Dermis microvascular lymphatic vessel endothelial cell (primary cell): ENCODE measurements at regions not wholly inside any gene's neighbourhood (a gene's known extent, or its start where the extent isn't known, plus 50 kb on each side); places are given as distances from the start of the nearest gene placed in this dataset.

Experiments used
- DNase-seq, 2 donors: peaks; one replicate each; pipeline versions ENCODE4 v3.0.0 to v3.0.0-alpha.2; 2010; ENCODE audit warnings: low read depth in 2 of 2

DNA sequence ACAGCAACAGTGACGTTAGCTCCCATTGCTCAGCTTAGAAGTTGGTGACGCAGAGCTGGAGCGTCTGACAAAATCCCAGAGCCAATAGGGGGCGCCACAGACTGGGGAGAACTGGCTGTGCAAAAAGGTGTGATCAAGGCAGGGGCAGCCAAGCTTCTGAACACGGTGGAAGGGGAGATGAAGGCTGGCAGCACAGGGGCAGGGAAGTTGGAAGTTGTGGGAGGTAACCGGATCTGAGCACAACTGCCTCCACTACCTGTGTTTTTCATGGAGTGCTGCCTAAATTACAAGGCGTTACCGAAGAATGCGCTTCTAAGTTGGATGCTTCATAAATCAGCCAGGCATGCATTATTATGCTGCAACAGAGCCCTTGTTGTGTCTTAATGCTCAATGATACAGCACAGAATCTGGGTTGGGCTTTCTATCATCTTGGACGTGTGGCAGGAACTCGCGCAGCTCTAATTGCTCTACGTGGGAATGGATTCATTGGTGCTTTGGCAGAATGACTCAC is 370.0 kb downstream of the SLC4A3 start:
- no peak for DNase-seq

DNA sequence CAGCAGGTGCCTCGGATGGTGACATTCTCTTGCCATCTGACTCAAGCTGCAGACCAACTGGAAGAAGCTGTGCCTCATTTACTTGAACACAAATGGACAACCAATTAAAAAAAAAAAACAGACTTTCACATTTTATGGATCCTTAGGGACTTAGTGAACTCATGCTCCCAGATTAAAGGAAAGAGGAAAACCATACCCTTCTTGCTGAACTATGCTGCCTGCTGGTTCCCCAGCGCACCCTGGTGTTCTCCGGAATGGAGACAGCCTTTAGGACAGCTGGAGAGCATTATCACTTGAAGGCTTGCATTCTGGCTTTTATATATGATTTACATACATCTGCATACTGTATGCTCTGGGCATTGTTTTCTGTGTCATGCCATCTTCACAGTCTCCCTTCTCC is 370.7 kb downstream of the SLC4A3 start:
- DNase-seq: no peak

DNA sequence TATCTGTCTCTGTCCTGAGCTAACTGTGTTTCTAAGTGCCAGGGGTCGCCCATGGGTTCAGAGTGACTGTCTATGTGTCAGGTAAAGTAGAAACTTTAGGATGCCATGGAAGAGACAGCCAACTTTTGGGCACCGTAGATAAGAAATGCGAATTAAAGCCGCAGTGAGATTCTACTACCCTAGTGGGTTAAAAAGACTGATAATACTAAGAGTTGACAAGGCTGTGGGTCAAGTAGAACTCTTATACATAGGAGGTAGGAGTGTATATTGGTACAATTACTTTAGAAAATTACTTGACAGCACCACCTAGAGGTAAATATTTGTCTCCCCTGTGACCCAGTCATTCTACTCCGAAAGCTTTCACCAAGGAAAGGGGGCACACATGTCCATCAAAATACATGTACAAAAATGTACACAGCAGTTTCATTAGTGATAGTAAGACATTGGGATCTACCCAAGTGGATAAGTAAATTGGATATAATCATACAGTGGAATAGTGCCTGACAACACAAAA is 371.3 kb downstream of the SLC4A3 start:
- no peak for DNase-seq

DNA sequence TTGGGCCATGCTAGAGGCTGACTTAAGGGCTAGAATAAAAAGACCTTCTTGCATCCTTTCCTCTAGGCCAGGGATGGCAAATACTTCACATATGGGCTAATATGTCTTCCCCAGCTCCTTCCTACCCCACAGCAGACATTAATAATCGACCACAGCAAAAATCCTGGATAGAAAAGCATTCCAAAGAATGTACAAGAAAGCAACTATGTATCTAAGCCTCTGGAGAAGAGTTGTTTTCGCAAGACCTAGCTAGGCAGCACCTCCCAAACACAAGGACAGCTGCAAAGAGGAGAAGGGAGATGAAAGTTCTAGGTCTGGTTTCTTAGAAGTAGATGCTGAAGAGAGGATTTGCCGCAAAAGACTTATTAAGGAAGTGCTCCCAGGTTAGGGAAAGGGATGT is 372.6 kb downstream of the SLC4A3 start:
- DNase-seq: no peak

DNA sequence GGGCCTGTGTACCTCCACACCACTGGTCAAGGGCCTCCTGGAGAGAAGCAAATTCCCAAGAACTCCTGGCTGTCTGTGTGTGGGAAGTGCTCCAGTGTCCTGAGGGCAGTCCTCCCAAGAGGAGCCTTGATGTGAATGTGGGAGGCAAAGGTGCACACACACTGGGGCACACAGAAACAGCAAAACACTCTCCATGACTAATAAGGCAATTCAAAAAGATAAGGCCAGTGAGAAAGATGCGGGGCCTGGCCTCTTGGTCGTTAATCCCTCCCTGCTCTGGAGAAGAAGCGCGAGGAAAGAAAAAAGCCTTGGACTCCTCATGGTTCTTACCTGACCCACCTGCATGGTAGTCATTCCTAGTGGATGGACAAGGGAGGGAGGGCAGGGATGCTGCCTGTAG is 373.2 kb downstream of the SLC4A3 start:
- no peak for DNase-seq

DNA sequence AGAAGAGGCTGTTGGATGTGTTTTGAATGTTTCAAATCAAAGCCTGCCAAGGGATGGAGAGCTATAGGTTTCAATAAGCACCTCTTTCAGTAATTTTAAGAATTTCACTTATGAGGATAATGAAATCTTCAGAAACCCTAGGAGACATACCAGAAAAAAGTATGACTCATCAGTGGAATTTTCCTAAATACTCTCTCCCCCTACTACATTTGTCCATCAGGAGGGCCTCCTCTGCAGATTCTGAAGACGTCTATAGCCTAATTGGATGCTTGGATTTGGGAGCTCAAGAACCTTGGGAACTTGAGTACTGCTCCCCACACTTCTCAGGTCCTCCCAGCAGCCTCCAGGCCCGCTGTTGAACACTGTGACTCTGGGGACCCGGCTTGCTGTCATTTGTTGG is 374.3 kb downstream of the SLC4A3 start:
- DNase-seq: no peak

DNA sequence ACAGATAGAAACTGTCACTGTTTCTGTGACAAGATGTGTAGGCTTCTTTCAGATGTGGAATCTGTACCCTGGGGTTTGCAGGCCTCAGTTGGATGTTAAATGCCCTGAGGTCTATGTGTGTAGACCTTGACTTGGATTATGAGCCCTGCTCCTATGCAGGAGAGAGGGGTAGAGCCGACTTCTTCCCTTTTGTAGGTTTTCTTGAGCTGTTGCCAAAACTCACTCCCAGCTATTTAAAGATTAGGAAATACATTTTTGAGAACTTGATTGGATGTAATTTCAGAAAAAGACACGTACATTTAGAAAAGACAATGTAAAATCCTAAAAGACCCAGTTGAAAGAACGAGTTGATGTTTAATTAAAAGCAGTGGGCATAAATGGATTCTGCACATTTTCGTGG is 374.8 kb downstream of the SLC4A3 start:
- no peak for DNase-seq

DNA sequence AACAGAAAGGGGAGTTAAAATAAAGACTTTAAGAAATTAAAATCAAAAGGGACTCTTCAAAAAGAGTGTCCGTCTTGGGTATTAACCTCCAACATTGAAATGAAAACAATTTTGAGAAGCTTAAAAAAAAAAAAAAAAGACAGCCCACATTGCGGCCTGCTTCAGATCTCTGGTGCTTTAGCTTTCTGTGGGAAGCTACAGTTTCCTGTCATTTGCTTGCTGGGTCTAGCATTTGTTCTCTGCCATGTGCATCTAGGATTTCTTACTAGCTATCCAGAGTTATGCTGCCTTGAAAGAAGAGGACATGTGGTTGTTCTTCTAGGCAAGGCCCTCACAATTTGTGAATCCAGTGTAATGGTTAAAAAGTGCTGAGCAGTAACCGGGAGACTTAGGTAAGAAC is 375.3 kb downstream of the SLC4A3 start:
- no peak for DNase-seq

DNA sequence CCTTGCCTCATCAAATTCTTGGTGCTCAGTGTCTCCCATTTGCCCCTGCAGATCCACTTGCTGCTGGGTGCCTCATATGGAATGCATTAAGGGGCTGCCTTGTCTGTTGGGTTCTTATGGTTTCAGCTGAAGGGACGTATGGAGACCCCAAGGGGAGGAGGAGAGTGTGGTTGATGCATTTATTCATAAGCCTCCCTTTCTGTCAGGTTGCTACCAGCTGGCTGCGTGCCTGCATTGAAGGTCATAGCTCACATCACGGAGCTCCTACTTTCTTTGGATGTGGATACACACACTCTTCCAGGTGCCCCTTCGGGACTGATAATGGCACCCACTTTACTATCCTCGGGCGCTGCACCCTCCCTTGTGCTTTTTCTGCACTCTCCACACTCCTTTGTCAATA is 377.9 kb downstream of the SLC4A3 start:
- DNase-seq: no peak

DNA sequence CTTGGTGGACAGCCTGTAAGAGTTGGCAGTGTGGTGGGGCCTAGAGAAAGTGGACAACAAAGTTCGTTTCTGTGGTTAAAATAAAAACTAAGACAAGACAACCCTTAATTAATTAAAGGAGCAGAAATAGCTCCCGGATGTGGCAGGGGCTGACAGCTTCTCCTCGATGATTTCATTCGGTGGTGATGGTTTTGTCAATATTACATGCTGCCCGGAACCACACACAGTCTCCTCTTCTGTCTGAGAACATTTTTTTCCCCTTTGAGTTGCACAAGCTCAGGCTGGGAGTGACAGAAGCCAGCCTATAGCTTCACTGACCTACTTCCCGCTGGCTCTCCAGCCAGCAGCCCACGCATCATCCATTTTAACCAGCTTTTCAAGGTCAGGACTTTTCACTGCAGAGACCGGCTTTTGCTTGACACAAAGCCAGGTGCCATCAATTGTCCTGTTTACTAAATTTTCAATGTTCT is 378.8 kb downstream of the SLC4A3 start:
- DNase-seq: no peak

DNA sequence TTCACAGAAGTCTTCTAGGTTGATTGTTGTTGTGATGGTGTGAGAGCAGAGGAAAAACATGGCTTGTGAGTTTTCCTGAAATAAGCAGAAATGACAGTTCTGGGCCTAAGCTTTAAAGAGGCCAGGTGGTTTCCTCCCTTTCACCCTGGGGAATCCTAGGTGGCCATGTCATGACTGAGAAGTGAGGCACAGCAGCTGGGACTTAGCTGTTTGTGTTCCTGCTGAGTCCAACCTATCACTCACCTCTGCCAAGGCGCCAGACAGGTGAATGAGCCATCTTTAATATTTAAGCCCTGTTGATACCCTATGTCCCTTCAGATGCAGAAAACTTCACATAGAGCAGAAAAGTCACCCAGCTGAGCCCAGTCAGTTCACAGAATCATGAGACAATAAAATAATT is 384.4 kb downstream of the SLC4A3 start:
- DNase-seq: no peak

DNA sequence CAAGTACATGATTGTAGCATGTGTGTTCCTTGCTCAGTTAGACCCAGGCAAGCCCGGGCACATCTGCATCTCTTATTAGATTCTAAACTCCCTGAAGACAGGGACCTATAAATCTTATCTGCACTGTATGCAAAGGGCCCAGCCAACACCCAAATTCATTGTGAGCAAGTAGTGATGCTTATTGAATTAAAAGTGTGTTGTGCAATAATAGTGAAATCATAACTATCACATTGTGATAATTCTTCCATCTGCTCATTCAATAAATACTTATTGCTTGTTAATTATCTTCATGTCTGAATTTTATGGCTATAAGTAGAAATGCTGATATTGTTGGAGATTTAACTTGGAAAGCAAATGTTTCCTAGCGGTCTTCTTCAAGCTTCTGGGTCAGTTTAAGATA is 387.5 kb downstream of the SLC4A3 start:
- no peak for DNase-seq

DNA sequence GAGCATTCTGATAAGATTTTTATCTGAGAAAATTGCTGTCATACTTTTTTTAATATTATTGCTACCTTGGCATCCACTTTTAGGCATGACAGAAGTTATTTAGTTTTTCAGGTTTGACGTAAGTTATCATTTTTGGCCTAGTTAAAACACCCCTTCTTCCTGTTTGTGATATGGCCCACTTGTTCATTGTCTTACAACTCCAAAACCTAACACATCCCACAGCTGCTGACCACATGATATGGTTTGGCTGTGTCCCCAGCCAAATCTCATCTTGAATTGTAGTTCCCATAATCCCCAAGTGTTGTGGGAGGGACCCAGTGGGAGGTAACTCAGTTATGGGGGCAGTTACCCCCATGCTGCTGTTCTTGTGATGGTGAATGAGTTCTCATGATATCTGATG is 388.1 kb downstream of the SLC4A3 start:
- DNase-seq: no peak

DNA sequence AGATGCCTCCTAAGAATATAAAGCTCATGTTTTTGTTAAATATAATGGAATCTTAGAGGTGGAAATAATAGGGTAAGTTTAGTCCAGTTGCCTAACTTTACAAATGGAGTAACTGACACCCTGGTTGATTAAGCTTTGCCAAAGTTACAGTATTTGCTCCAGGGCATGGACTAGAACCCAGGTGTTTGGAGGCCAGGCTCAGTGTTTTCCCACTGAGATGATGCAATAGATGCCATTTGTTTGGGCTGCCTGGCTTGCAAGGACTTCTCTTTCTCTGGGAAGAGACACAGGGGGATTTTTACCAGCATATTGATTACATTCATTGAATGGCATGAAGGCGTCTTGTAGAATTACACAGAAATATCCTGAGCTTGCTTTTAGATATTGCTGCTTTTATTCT is 397.8 kb downstream of the SLC4A3 start:
- no peak for DNase-seq

DNA sequence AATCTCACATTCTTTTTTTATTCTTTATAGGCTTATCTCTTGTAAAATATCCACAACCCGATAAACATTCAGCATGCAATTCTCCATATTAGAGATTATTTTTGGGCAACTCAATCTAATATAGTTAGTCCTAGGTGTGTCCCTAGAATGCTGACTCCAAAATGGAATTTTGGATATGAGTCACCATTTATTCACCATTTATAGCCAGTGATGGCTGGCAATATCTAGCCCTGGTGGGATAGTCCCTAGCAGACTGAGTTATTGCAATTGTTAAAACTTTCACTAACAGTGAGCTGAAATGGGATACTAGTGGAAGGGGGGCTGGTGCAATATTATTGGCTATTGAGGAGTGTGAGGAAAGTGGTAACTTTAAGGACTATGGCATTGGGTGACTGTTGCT is 401.6 kb downstream of the SLC4A3 start:
- no peak for DNase-seq

DNA sequence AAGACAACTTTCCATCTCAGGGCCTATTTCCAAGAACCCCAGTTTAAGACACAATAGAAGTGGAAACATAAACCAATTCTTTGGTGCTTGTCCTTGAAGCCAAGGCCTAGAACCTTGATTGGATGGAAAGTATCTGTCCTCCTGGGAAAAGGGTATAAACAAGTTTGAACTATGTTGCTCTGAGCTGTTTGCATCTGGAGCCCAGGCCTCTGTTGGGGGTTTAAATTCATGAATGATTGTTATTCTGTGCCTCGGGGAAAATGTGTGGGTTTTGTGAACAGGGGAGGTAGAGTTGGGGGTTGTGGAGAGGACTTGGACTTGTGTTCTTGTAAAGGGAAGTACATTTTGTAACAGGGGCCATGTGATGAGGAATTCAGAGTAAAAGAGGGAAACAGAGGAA is 406.1 kb downstream of the SLC4A3 start:
- DNase-seq: no peak

DNA sequence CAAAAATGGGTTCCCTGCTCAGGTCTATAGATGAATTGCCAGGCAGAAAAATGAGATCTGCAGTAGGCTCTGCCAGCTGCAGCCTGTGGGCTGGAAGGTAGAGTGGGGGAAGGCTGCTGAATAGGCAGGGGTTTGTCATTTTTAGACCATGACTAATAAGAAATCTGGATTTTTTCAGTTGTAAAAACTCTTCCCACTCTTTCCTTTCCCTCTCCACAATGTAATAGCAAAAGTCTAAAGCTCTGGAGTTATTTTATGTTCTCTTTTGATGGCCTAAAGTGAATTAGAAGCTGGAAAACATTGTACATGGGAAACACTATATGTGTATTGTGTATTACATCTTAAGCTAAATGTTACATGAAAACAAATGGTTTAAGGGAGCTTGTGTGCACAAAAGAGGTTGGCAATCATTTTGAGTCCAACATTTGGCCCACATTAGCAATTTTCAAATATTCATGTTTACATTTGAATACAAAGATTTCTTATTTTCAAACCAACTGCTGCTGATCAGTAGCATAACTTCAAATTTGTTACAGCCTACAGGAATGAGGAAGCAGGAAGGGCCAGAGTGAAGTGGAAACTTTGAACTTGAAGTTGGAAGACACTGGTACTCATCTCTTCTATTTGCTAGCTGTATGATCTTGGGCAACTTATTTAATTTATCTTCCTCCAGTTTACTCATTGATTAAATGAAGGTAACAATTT is 407.1 kb downstream of the SLC4A3 start:
- DNase-seq: no peak

DNA sequence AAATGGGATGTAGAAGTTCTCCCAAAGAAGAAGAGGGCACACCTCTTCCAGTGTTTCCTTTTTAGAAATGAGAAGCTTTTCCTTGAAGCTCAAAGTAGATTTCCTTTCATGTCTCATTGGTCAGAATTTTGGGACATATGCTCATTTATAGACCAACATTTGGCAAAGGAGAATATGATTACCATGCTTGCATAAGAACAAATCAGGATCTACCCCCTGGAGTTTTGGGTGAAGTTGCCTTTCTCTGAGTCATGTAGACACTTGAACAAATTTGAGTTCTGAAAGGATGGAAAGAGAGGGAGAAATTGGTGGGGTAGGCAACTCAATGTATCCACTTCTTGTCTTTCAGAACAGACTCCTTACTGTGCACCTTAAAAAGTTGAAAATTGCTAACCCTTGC is 409.0 kb downstream of the SLC4A3 start:
- DNase-seq: no peak

DNA sequence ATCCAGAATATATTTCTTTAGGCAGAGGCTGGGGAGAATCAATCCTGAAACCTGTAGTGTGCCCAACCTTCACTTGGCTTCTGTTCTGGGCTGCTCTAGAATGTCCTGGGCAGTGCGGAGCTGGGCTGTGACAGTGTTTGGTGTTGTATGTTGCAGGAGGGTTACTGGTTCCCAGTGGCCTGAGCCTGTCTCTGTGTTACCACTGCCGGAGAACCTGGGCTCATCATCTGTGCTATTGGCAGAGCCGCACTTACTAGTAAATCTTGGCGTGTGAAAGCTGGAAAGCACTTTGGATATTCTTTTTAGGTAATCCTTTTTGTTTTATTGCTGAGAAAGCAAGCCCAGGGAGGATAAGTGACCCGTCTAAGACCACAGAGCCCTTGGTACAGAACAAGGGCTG is 412.9 kb downstream of the SLC4A3 start:
- no peak for DNase-seq

DNA sequence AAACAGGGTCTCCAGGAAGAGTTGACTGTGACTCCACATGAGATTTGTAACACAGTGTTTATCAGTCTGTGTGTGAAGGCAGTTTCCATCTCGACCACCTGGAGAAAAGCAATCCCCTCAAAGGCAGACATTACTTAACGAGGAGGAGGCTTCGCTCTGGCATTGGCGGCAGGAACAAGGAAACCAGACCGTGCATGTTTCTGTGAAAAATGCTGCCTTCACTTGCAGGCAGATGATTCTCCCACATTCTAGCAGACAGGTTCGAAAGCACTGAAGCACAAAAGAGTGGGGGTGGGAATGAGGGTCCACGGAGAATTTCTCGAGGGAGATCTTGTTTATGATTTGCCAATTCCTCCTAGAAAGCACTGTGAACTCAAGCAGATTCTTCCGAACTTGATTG is 414.0 kb downstream of the SLC4A3 start:
- no peak for DNase-seq

DNA sequence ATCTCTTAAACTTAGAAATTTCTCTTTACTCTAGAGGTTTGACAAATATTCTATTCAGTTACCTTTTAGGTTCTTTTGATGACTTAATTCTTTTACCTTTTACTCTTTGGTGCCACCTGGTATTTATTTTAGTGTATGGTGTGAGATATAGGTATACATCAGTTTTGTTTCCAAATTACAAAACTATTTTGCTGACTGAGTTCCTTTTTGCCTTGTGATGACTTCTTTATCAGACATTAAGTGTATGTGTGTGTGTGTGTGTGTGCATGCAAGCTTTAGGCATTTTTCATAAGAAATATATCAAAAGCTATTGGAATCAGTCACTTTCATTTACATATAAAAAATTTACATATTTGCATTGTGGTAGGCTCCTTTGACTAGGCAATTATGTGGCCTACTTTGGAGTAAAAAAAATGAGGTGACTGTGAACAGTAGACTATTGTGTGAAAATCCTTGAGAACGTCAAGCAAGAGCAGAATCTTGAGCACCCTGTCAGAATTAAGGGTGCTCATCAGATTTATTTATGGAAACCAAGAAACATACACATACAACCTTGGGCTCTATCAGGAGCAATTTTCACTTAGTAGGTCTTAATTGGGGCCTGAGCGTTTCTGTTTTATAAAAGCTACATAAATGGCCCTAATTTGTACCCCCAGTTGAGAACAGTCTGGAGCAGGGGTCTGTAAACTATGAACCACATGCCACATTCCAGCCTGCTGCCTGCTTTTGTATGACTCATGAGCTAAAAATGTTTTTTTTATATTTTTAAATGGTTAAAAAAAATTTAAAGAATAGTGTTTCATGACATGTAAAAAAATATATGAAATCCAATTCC is 415.9 kb downstream of the SLC4A3 start:
- no peak for DNase-seq

DNA sequence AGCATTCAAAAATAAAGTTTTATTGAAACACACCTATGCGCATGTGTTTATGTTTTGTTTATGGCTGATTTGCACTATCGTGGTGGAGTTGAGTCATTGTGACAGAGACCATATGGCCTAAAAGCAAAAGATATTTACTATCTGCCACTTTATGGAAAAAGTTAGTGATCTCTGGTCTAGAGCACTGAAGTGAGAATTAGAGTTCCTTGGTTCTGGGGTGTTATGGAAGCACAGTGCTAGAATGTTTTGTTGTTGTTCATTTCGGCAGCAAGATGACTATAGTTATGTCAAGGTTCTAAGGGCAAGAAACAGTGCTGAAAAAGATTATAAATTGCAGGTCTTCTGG is 416.5 kb downstream of the SLC4A3 start:
- no peak for DNase-seq

DNA sequence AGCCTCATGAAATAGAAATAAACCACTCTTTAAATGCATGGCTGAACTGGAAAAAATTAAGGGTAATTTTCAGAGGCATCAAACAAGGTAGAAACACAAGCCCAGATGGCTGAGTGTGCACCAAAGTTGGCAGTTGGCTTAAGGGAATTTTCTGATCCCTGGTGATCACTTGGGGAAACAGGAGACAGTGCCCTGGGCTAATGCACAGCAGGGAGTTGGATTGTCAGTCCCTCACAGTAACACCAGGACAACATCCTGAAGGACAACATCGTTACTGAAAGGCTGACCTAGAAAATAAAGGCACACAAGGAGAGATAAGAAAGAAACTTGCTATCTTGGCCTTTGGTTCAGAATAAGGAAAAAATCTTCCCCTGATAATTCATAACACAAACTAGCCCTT is 417.0 kb downstream of the SLC4A3 start:
- DNase-seq: no peak
